ENCODE measurements at regions not wholly inside any gene's neighbourhood (a gene's known extent, or its start where the extent isn't known, plus 50 kb on each side); places are given as distances from the start of the nearest gene placed in this dataset.

DNA sequence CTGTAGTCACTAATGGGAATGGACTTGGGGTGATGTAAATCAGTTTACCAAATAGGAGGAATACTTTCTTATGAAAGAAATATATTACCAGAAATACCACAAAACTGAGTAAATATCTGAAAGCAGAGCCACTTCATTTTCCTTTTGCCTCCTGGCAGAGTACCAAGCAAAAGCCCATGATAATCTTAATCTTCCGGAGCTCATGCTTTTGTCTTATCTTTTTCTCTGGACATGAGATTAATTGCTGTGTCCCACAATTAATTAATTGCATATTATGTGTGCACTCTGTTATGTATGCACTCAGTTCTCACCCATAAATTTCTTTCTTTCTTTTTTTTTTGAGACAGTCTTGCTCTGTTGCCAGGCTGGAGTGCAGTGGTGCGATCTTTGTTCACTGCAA lies 94.1 kb upstream of the PDE4B start:
- TF ChIP-seq, protein P1, sequence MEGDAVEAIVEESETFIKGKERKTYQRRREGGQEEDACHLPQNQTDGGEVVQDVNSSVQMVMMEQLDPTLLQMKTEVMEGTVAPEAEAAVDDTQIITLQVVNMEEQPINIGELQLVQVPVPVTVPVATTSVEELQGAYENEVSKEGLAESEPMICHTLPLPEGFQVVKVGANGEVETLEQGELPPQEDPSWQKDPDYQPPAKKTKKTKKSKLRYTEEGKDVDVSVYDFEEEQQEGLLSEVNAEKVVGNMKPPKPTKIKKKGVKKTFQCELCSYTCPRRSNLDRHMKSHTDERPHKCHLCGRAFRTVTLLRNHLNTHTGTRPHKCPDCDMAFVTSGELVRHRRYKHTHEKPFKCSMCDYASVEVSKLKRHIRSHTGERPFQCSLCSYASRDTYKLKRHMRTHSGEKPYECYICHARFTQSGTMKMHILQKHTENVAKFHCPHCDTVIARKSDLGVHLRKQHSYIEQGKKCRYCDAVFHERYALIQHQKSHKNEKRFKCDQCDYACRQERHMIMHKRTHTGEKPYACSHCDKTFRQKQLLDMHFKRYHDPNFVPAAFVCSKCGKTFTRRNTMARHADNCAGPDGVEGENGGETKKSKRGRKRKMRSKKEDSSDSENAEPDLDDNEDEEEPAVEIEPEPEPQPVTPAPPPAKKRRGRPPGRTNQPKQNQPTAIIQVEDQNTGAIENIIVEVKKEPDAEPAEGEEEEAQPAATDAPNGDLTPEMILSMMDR (IDR thresholded peaks at IDR 0.05) = no peak
- TF ChIP-seq POLR2A (IDR thresholded peaks at IDR 0.05) = no peak

Measured in lower leg skin (tissue), 3 donors.